OCI-LY3 (cell line): ENCODE measurements at regions not wholly inside any gene's neighbourhood (a gene's known extent, or its start where the extent isn't known, plus 50 kb on each side); places are given as distances from the start of the nearest gene placed in this dataset.

ENCODE experiments used
- H2AFZ ChIP-seq: fragments of 200-600, 300-600 bp; shearing (Covaris generic); 2 replicates; pipeline ENCODE4 v1.6.0; 2014; ENCODE audit warnings: antibody characterized with exemption, low read depth, low read length
- H3K27ac ChIP-seq: fragments of 200-600, 300-600 bp; sonication (generic); 2 replicates; pipeline ENCODE4 v1.5.1; 2014; ENCODE audit warnings: mild to moderate bottlenecking, low read length, moderate library complexity, mixed read lengths
- H3K27me3 ChIP-seq: fragments of 200-600, 300-600 bp; sonication (generic); 2 replicates; pipeline ENCODE4 v1.6.1; 2014; ENCODE audit warnings: low read depth, low read length, mixed read lengths
- H3K36me3 ChIP-seq: fragments of 200-600, 300-600 bp; sonication (generic); replicated peaks from 2 replicates; pipeline ENCODE3; 2014; ENCODE audit warnings: low read depth, low read length, mixed read lengths
- H3K4me1 ChIP-seq: fragments of 300-600, 200-600 bp; sonication (generic); 2 replicates; pipeline ENCODE4 v1.6.1; 2014; ENCODE audit warnings: low read length, mixed read lengths
- H3K4me2 ChIP-seq: fragments of 200-600, 300-600 bp; sonication (generic); 2 replicates; pipeline ENCODE4 v1.6.1; 2014; ENCODE audit warnings: low read length, mixed read lengths
- H3K4me3 ChIP-seq: fragments of 300-600, 200-600 bp; sonication (generic); 2 replicates; pipeline ENCODE4 v1.5.1; 2014; ENCODE audit warnings: antibody characterized with exemption, mild to moderate bottlenecking, low read length, moderate library complexity
- H3K79me2 ChIP-seq: fragments of 300-600, 200-600 bp; shearing (Covaris generic); 2 replicates; pipeline ENCODE4 v1.6.1; 2014; ENCODE audit warnings: mild to moderate bottlenecking, low read length, mixed read lengths
- H3K9ac ChIP-seq: fragments of 300-600, 200-600 bp; shearing (Covaris generic); 2 replicates; pipeline ENCODE4 v1.6.0; 2014; ENCODE audit warnings: mild to moderate bottlenecking, low read length, moderate library complexity
- H3K9me3 ChIP-seq: fragments of 200-600, 300-600 bp; shearing (Covaris generic); 2 replicates; pipeline ENCODE4 v1.6.1; 2014; ENCODE audit warnings: low read length, mixed read lengths; ENCODE audit not compliant: insufficient read depth
- H4K20me1 ChIP-seq: fragments of 200-600, 300-600 bp; sonication (generic); 2 replicates; pipeline ENCODE4 v1.6.1; 2016; ENCODE audit warnings: low read length, mixed read lengths; ENCODE audit not compliant: insufficient read depth
- CTCF ChIP-seq: fragments of 200-600, 300-600 bp; sonication (generic); IDR thresholded peaks from 2 replicates; pipeline ENCODE4 v1.5.1; 2014; ENCODE audit warnings: antibody characterized with exemption, low read length, low read depth
- EZH2phosphoT487 ChIP-seq: fragments of 200-600 bp; shearing (Covaris generic); IDR thresholded peaks from 2 replicates; pipeline ENCODE4 v1.6.1; 2018; ENCODE audit warnings: antibody characterized with exemption, mixed run types, low read depth

- no peaks in the 10 kb centered on the region for H3K36me3 ChIP-seq
- no peak overlapping the region for H3K4me2 ChIP-seq
- H3K27ac ChIP-seq, result no peak overlapping the region
- no peak overlapping the region for H3K9ac ChIP-seq
- H3K4me3 ChIP-seq, result no peak overlapping the region
- no peaks in the 10 kb centered on the region for H3K4me1 ChIP-seq
- H2AFZ ChIP-seq, result no peak overlapping the region
- no peaks in the 10 kb centered on the region for H3K79me2 ChIP-seq
- H3K9me3 ChIP-seq, result no peaks in the 10 kb centered on the region
- no peaks in the 10 kb centered on the region for H3K27me3 ChIP-seq
- TF ChIP-seq EZH2phosphoT487 (no peak), CTCF (no peak)
- H4K20me1 ChIP-seq, result no peaks in the 10 kb centered on the region
Observed at GRCh38 chr4:19039816-19040215, 1018.3 kb upstream of the LCORL start.

GRCh38 chr4:19038231-19038630, 1016.7 kb upstream of the LCORL start:
- H3K79me2 ChIP-seq, result no peaks in the 10 kb centered on the region
- TF ChIP-seq EZH2phosphoT487 (no peak), CTCF (no peak)

GRCh38 chr4:19033816-19034733, 1012.5 kb upstream of the LCORL start:
- Histone ChIP-seq H3K9me3 (no peaks in the 10 kb centered on the region), H3K27me3 (no peaks in the 10 kb centered on the region), H3K9ac (no peak overlapping the region), H2AFZ (no peak overlapping the region), H3K4me1 (no peaks in the 10 kb centered on the region), H3K4me3 (no peak overlapping the region), H3K79me2 (no peaks in the 10 kb centered on the region), H3K27ac (no peak overlapping the region), H3K36me3 (no peaks in the 10 kb centered on the region), H4K20me1 (no peaks in the 10 kb centered on the region), H3K4me2 (no peak overlapping the region)
- TF ChIP-seq CTCF (no peak), EZH2phosphoT487 (no peak)

More at GRCh38 chr4:19038231-19038630, 1016.7 kb upstream of the LCORL start:
- Histone ChIP-seq H2AFZ (no peak overlapping the region), H4K20me1 (no peaks in the 10 kb centered on the region), H3K27me3 (no peaks in the 10 kb centered on the region), H3K36me3 (no peaks in the 10 kb centered on the region), H3K4me2 (no peak overlapping the region), H3K4me3 (no peak overlapping the region), H3K4me1 (no peaks in the 10 kb centered on the region), H3K9ac (no peak overlapping the region), H3K9me3 (no peaks in the 10 kb centered on the region), H3K27ac (no peak overlapping the region)

- no peak overlapping the region for H2AFZ ChIP-seq
- no peak overlapping the region for H3K27ac ChIP-seq
- no peaks in the 10 kb centered on the region for H3K79me2 ChIP-seq
- H3K9ac ChIP-seq, result no peak overlapping the region
- H3K4me1 ChIP-seq, result no peaks in the 10 kb centered on the region
- no peaks in the 10 kb centered on the region for H4K20me1 ChIP-seq
- H3K36me3 ChIP-seq, result no peaks in the 10 kb centered on the region
- no peaks in the 10 kb centered on the region for H3K9me3 ChIP-seq
- H3K4me2 ChIP-seq, result no peak overlapping the region
- TF ChIP-seq CTCF (no peak), EZH2phosphoT487 (no peak)
- H3K27me3 ChIP-seq, result no peaks in the 10 kb centered on the region
- no peak overlapping the region for H3K4me3 ChIP-seq
Observed at GRCh38 chr4:19030536-19030935, 1009.0 kb upstream of the LCORL start.
